HepG2 (cell line): ENCODE measurements at regions not wholly inside any gene's neighbourhood (a gene's known extent, or its start where the extent isn't known, plus 50 kb on each side); places are given as distances from the start of the nearest gene placed in this dataset.

ENCODE experiments used
- ATAC-seq: fragments of 200-7000 bp; cut with Tn5 transposase; 3 replicates; pipeline ENCODE4 v1.9.1; 2020; ENCODE audit warnings: mild to moderate bottlenecking, moderate library complexity
- BruUV-seq: library from RNA; stranded (reverse); fragments of 400-500 nt; replicated peaks from 2 replicates; lab custom pipeline; 2021; lab: Mats Ljungman, UMichigan
- CTCF ChIA-PET: fragments of 300-600 bp; formaldehyde crosslinking; extraction: SDS; loops from one replicate; lab custom pipeline; 2021; ENCODE audit warnings: low total read pairs, inconsistent platforms, low intra/inter-chr PET ratio; lab: Yijun Ruan, JAX
- POLR2A ChIA-PET: fragments of 350-600 bp; sonication (Branson Sonifier 250); formaldehyde crosslinking; loops from one replicate; lab custom pipeline; 2020; ENCODE audit warnings: antibody characterized with exemption, inconsistent platforms; lab: Yijun Ruan, JAX
- DNase-seq: peaks from one replicate; pipeline ENCODE4 v3.0.0-alpha.2; 2015; ENCODE audit warnings: low spot score
- FAIRE-seq: peaks from 3 replicates; lab custom pipeline; 2011; peaks lifted over from hg19 to GRCh38; lab: Jason Lieb, UNC
- H2AFZ ChIP-seq: one replicate; pipeline ENCODE4 v1.6.1; 2011; ENCODE audit warnings: low read length, inconsistent platforms
- H3K27ac ChIP-seq: fragments of 300-600 bp; 3 replicates; pipeline ENCODE4 v1.8.0; 2011; ENCODE audit warnings: mixed run types, mild to moderate bottlenecking, mixed read lengths, low read length, inconsistent platforms; ENCODE audit not compliant: insufficient read depth; ENCODE audit errors: extremely low read length
- H3K27me3 ChIP-seq, 2 experiments: fragments of 200-600 bp in 1 of 2; 2 replicates in 1 of 2; 3 replicates in 1 of 2; pipeline versions ENCODE4 v1.6.0 to v1.8.0; 2011; ENCODE audit warnings: low read length in 2 of 2, mild to moderate bottlenecking in 2 of 2, moderate library complexity in 2 of 2, inconsistent platforms in 1 of 2; ENCODE audit not compliant: insufficient read depth in 2 of 2, control insufficient read depth in 1 of 2
- H3K36me3 ChIP-seq, 2 experiments: fragments of 200-600 bp in 1 of 2; replicated peaks in 1 of 2; 2 replicates in 1 of 2; 3 replicates in 1 of 2; pipeline versions ENCODE4 v1.5.1 to v1.8.0; 2011; ENCODE audit warnings: low read length in 2 of 2, inconsistent platforms in 1 of 2; ENCODE audit not compliant: insufficient read depth in 2 of 2, control insufficient read depth in 1 of 2
- H3K4me1 ChIP-seq: 2 replicates; pipeline ENCODE4 v1.5.1; 2012; ENCODE audit warnings: low read length, inconsistent platforms; ENCODE audit not compliant: insufficient read depth
- H3K4me2 ChIP-seq: 2 replicates; pipeline ENCODE4 v1.6.0; 2011; ENCODE audit warnings: low read depth, low read length, inconsistent platforms
- H3K4me3 ChIP-seq, 3 experiments: fragments of 200-600 bp in 1 of 3; sonication (generic), shearing (Covaris generic) in 1 of 3; replicated peaks in 1 of 3; 2 replicates each; pipeline ENCODE4 v1.5.1; 2011 to 2016; ENCODE audit warnings: low read length in 3 of 3, inconsistent platforms in 2 of 3, low read depth in 2 of 3, mild to moderate bottlenecking in 2 of 3, control low read depth in 1 of 3, mixed read lengths in 1 of 3; ENCODE audit not compliant: insufficient read depth in 1 of 3
- H3K79me2 ChIP-seq: one replicate; pipeline ENCODE4 v1.6.1; 2011; ENCODE audit warnings: low read length, inconsistent platforms; ENCODE audit not compliant: insufficient read depth
- H3K9ac ChIP-seq: 2 replicates; pipeline ENCODE4 v1.6.0; 2011; ENCODE audit warnings: mild to moderate bottlenecking, low read depth, low read length, inconsistent platforms; ENCODE audit not compliant: insufficient read depth
- H3K9me3 ChIP-seq: 2 replicates; pipeline ENCODE4 v1.5.1; 2012; ENCODE audit warnings: mild to moderate bottlenecking, low read length
- H4K20me1 ChIP-seq: 2 replicates; pipeline ENCODE4 v1.6.0; 2011; ENCODE audit warnings: inconsistent platforms, mild to moderate bottlenecking, low read length, moderate library complexity; ENCODE audit not compliant: insufficient read depth
- ARNT2 ChIP-seq: sonication (generic); formaldehyde crosslinking; IDR thresholded peaks from 2 replicates; pipeline ENCODE4 v1.8.0; 2022; ENCODE audit warnings: mild to moderate bottlenecking, low read depth, missing genetic modification reagents, moderate library complexity
- ATF5 ChIP-seq: sonication (generic); formaldehyde crosslinking; IDR thresholded peaks from 2 replicates; pipeline ENCODE4 v1.4.0; 2020; ENCODE audit warnings: mild to moderate bottlenecking, low read depth, missing genetic modification reagents
- CERS6 ChIP-seq: sonication (generic); formaldehyde crosslinking; IDR thresholded peaks from 2 replicates; pipeline ENCODE4 v1.5.0; 2020; ENCODE audit warnings: missing genetic modification reagents
- HNRNPL ChIP-seq: fragments of 200-400 bp; formaldehyde crosslinking; IDR thresholded peaks from 2 replicates; pipeline ENCODE4 v1.6.1; 2017; ENCODE audit warnings: mild to moderate bottlenecking, low read depth, low read length
- HOXA9 ChIP-seq: sonication (generic); formaldehyde crosslinking; IDR thresholded peaks from 2 replicates; pipeline ENCODE4 v1.8.1; 2022; ENCODE audit warnings: missing genetic modification reagents, mild to moderate bottlenecking, moderate library complexity, borderline replicate concordance
- LRRFIP1 ChIP-seq: sonication (generic); formaldehyde crosslinking; conservative IDR thresholded peaks from 2 replicates; pipeline ENCODE4 v1.4.0; 2020; ENCODE audit warnings: missing genetic modification reagents
- MYNN ChIP-seq: sonication (generic); formaldehyde crosslinking; IDR thresholded peaks from 2 replicates; pipeline ENCODE4 v1.4.0; 2020; ENCODE audit warnings: mild to moderate bottlenecking, low read depth, missing genetic modification reagents
- PHB2 ChIP-seq: fragments of 450-650 bp; IDR thresholded peaks from 2 replicates; pipeline ENCODE4 v1.6.1; 2018; ENCODE audit not compliant: partially characterized antibody
- PREB ChIP-seq: sonication (generic); formaldehyde crosslinking; IDR thresholded peaks from 2 replicates; pipeline ENCODE4 v1.4.0; 2020; ENCODE audit warnings: missing genetic modification reagents
- RXRA ChIP-seq: sonication (generic); formaldehyde crosslinking; IDR thresholded peaks from 2 replicates; pipeline ENCODE4 v1.5.1; 2020; ENCODE audit warnings: missing genetic modification reagents
- SIX4 ChIP-seq: sonication (generic); formaldehyde crosslinking; IDR thresholded peaks from 2 replicates; pipeline ENCODE4 v1.4.0; 2020; ENCODE audit warnings: missing genetic modification reagents
- SRSF9 ChIP-seq: fragments of 200-400 bp; formaldehyde crosslinking; IDR thresholded peaks from 2 replicates; pipeline ENCODE4 v1.6.1; 2018; ENCODE audit warnings: borderline replicate concordance, mild to moderate bottlenecking, low read depth, low read length; ENCODE audit not compliant: insufficient read depth, poor library complexity, severe bottlenecking
- STAG1 ChIP-seq: sonication (generic); formaldehyde crosslinking; IDR thresholded peaks from 2 replicates; pipeline ENCODE4 v1.4.0; 2020; ENCODE audit warnings: missing genetic modification reagents
- ZBTB20 ChIP-seq: sonication (generic); formaldehyde crosslinking; IDR thresholded peaks from 2 replicates; pipeline ENCODE4 v1.8.1; 2023; ENCODE audit warnings: missing genetic modification reagents, low read depth, mild to moderate bottlenecking, borderline replicate concordance
- ZKSCAN5 ChIP-seq: sonication (generic); formaldehyde crosslinking; IDR thresholded peaks from 2 replicates; pipeline ENCODE4 v1.5.1; 2020; ENCODE audit warnings: mild to moderate bottlenecking, missing genetic modification reagents
- ZXDC ChIP-seq: sonication (generic); formaldehyde crosslinking; IDR thresholded peaks from 2 replicates; pipeline ENCODE4 v1.5.0; 2020; ENCODE audit warnings: mild to moderate bottlenecking, missing genetic modification reagents
- WGBS: methylation state at CpG from one replicate; pipeline ENCODE4 v1.1.6; 2017; ENCODE audit warnings: low lambda C conversion rate; 5-methylcytosine and 5-hydroxymethylcytosine counted together
- in situ Hi-C: cut with HindIII; loops from 2 replicates; pipeline ENCODE4 v1.10.0; 2017; ENCODE audit warnings: low pct_unique_long_range_greater_than_20kb; ENCODE audit not compliant: extremely low pct_ligation_motif_present
- intact Hi-C: fragments of 100-400 bp; cut with micrococcal nuclease; formaldehyde crosslinking; loops from one replicate; pipeline ENCODE4 v1.10.0; 2022; ENCODE audit not compliant: unreplicated experiment

GRCh38 chr12:98438656-98439230 is 76.6 kb upstream of the TMPO start (continued):
- TF ChIP-seq CERS6 (CRISPR knock-in tag) (no peak), HNRNPL (no peak), SRSF9 (no peak), LRRFIP1 (CRISPR knock-in tag) (no peak)

GRCh38 chr12:98439471-98439951 is 75.9 kb upstream of the TMPO start:
- DNase-seq = no peak
- H3K9me3 ChIP-seq = no peaks in the 10 kb centered on the region
- no peak for ATAC-seq
- no peaks in the 10 kb centered on the region for H3K4me1 ChIP-seq
- ChIA-PET POLR2A (no interaction called here), CTCF (no interaction called here)
- H3K27ac ChIP-seq = no peak overlapping the region
- 13% methylated on average over 3 of the region's 3 CpGs for WGBS
- peaks cover 0 to 4% of the 10 kb centered on the region in 2 experiments; a peak in 2 of 5 replicates for H3K27me3 ChIP-seq
- no TSS peak for BruUV-seq
- no peak for FAIRE-seq
- in situ Hi-C loops = no loop called here
- no peak overlapping the region for H3K4me2 ChIP-seq
- H3K36me3 ChIP-seq = no peaks in the 10 kb centered on the region
- no peaks in the 10 kb centered on the region for H4K20me1 ChIP-seq
- H3K79me2 ChIP-seq = no peaks in the 10 kb centered on the region
- H3K9ac ChIP-seq = no peak overlapping the region
- H3K4me3 ChIP-seq = no peak overlapping the region
- no peak overlapping the region for H2AFZ ChIP-seq
- intact Hi-C loops = no loop called here
- no peak for TF ChIP-seq PHB2
- no peak for TF ChIP-seq ATF5
- TF ChIP-seq ARNT2 = no peak
- no peak for TF ChIP-seq PREB (CRISPR knock-in tag)
- no peak for TF ChIP-seq HOXA9 (CRISPR knock-in tag)
- TF ChIP-seq ZKSCAN5 (CRISPR knock-in tag) = no peak
- TF ChIP-seq RXRA (CRISPR knock-in tag) = no peak
- TF ChIP-seq ZXDC (CRISPR knock-in tag) = no peak
- TF ChIP-seq MYNN = no peak
- TF ChIP-seq SIX4 (CRISPR knock-in tag) = no peak
- no peak for TF ChIP-seq ZBTB20 (CRISPR knock-in tag)
- TF ChIP-seq STAG1 = no peak
